Fibroblast of skin of scalp (primary cell): ENCODE measurements at regions not wholly inside any gene's neighbourhood (a gene's known extent, or its start where the extent isn't known, plus 50 kb on each side); places are given as distances from the start of the nearest gene placed in this dataset.

ENCODE experiments used
- DNase-seq: peaks from one replicate; pipeline ENCODE4 v3.0.0-alpha.2; 2013

DNA sequence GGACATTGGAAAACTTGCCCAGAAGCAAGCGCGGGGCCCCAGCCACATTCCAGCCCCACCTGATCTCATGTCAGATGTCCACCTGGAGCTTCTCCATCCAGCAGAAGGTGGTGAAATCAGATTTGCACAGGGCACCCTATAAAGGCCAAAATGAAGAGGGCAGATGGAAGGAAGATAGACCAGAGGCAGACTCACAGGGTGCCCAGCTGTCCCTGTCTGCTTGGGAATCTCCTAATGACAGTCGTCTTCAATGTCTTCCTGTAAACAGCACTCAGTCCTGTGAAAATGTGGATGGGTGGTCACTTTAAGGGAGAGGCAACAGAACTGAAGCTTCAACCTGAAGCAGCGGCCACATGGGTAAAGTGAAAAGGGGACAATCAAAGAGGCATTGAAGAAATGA is 607.5 kb downstream of the IRX1 start:
- DNase-seq, result no peak

DNA sequence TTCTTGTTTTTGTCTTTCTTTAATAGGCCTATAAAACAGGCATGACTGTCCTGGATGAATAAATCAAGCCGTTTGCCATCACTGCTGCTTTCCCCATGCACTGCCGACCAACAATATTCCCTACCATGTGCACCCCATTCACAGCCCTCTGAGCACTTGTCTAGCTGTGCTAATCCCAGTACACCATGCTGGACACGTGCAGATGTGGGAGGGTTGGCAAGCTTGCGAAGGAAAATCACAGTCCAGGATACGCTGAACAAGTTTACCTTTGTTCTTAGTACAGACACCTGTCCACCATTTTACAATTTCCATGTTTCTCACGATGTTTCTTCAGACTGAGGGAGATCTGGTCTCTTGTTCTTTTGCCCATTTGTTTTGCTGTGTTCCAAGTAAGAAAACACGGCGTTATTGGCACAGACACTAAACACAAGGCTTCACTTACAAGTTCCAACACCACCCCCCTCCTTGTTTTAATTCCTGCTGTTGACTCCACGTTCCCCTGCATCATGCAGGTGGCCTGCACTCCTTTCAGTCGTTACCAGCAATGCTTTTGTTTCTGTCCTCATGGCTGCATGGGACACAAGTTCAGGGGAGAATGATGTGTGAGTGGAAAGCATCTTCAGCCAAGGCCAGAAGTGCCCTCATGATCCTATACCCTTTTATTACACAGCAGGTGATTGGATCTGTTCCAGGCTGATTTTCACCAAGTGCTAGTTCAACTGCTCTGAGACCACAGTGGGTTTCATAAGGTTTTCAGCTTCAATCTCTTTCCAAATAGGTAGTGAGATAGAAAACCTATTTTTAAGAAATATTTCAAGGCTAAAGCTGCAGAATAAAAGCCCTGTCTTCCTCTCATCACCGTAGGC is 608.9 kb downstream of the IRX1 start:
- no peak for DNase-seq

GRCh38 chr5:4205398-4205797 is 609.8 kb downstream of the IRX1 start:
- peak; percentile 77 for DNase-seq

- no peak for DNase-seq
Measured at GRCh38 chr5:4206127-4206526, 610.5 kb downstream of the IRX1 start.

- no peak for DNase-seq
Measured at GRCh38 chr5:4207486-4207885, 611.9 kb downstream of the IRX1 start.

DNA sequence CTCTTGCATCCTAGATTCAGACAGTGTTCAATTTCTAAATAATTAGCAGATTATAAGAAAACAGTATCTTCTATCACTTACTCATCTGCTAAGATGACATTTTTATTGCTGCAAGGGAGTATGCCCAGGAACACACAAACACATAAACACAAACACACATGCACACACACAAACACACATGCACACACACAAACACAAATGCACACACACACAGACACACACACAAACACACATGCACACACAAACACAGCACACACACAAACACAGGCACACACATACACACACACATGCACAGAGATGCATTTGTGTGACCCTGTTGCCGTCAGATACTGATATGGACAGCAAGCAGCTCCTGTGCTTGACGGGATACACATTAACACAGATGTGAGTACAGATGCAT is 612.9 kb downstream of the IRX1 start:
- DNase-seq, result no peak

DNA sequence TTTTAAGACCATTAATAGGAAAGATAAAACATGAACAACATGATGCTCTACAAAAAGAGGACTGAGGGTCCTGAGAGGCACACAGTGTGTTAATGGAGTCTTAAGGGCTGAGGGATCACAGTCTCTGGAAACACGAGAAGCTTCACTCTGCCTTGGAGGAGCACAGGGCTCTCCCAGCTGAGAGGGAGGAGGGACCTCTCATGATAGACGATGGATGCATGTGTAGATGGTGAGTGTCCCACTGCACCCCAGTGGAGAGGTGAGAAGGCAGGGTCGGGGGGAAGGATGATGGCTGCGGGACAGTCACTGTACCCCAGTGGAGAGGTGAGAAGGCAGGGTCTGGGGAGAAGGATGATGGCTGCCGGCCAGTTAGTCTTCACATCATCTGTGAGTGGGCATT is 613.4 kb downstream of the IRX1 start:
- no peak for DNase-seq

DNA sequence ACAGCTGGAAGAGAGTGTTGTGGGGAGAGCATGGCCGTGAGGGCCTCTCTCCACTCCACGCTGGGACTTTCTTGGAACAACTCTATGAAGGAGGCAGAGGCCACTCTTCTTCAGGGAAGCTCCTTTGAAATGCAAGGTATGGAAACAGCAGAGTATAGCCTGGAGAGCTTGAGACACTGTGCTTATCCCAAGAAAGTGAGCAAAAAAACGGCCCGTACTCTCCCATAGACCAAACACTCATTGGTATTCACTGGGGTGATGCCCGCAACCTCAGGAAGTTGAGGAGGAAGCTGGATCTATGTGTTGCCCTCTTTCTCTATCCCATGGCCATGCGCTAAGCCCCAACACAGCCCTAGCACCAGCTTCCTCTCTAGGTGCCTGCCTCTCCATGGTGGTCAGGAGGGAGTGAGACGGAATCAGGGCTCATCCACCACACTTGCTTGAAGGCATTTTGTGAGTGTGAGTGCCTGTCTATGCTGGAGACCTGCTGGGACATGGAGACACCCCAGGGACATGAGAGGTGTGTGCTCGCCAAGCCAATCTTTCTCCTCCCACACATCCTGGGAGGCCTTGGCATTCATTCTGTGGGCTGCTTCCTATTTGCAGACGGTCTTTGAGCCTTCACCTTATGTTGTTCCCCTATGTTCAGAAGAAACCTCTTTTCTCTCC is 616.6 kb downstream of the IRX1 start:
- no peak for DNase-seq

GRCh38 chr5:4212981-4213819 is 617.6 kb downstream of the IRX1 start:
- DNase-seq, result no peak

- no peak for DNase-seq
Measured at GRCh38 chr5:4215143-4215542, 619.5 kb downstream of the IRX1 start.

DNA sequence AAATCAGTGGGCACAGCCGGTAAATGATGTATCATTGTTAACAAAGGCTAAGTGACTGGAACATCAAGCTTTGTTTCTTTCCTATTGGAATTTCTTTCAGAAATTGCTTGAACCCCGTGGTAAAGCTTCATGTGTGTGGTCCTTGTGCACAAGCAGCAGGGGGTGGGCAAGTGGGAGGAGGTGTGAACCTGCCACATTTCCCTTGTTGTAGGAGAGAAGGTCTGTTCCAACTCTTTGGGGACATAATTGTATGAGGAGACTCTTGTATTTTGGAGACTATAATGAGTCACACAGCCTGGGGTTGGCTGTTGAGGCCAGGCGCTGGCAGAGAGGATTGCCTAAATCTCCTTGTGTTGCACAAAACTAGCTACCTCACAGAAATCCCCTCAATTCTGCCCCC is 620.5 kb downstream of the IRX1 start:
- no peak for DNase-seq

- DNase-seq, result no peak
Measured at GRCh38 chr5:4220016-4220415, 624.4 kb downstream of the IRX1 start.

GRCh38 chr5:4221048-4221447 is 625.4 kb downstream of the IRX1 start:
- no peak for DNase-seq

DNA sequence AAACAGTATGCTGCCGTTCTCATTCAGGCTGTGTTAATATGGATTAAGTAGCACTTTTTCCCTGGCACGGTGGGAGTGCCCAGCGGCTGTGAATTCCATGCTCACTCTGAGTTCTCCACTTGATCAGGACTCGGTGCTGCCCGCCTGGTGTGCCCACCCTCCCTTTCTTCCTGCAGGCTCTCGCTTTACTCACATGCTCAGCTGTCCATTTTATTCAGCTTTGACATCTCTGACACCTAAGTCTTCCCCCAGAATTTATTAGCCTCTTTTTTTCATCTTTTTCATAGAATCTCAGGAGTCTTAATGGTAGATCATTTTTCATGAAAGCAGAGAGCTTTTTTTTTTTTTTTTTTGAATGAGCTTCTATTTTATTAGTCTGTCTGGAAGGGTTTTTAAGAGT is 626.5 kb downstream of the IRX1 start:
- DNase-seq, result no peak

- no peak for DNase-seq
Measured at GRCh38 chr5:4222821-4223220, 627.2 kb downstream of the IRX1 start.

DNA sequence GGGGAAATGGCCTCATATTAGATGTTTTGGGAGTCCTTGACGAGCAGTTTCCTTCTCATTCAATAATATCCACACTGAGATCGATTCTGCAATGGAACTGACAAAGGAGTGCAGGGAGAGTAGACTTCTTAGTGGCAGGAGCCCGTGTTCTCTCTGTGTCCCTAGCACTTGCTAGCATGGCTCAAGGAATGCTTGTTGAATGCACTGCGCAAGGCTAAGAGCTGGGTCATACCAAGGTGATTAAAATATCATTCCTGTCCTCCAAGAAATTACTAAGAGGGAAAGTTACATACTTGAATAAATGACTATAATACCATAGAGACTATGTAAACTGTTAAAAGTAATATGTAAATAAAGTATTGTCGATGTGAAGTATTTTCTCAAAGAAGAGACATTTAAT is 630.1 kb downstream of the IRX1 start:
- DNase-seq, result no peak

- DNase-seq, result no peak
Measured at GRCh38 chr5:4226565-4226964, 630.9 kb downstream of the IRX1 start.

- no peak for DNase-seq
Measured at GRCh38 chr5:4228708-4229107, 633.1 kb downstream of the IRX1 start.

DNA sequence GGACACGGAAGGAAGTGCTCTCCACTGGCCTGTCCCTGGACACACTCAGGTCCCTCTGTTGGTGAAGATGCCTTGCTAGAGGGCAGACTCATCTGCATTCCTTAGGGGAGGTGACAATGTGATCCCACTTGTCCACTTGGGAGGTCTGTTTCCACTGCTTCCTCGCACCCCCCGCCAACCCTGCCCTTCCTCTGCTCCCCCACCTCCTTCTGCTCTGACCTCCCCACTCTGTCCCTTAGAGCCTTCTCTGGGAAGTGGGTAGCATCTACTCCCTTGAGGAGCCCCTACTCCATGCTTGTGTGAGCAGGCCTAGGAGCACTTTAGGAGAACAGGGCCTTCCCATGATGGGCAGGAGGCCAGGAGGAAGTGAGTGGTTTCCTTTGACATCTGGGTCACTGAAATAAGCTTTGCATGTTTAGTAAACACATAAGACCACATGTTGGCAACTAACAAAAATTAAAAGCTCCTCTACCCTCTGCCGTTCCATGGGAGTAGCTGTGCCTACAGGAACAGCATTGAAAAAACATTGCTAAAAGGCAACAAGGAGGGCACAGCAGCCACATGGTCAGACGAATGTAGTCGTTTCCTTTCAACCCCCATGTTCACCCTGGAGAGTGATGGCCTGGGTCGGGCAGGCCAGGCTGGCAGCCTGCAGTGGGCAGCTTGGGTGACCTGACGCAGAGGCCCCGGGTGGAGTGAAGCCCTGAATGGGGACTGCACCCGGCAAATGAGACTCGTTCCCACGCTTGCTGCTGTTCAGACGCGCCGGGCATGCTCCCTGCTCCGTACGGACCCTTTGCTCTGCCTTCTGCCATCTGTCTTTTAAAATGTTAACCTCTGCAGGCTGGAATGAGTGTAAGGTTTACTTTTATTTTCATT is 634.0 kb downstream of the IRX1 start:
- no peak for DNase-seq

- DNase-seq, result no peak
Measured at GRCh38 chr5:4230471-4230785, 634.8 kb downstream of the IRX1 start.

- no peak for DNase-seq
Measured at GRCh38 chr5:4230786-4231641, 635.4 kb downstream of the IRX1 start.

- DNase-seq, result no peak
Measured at GRCh38 chr5:4232084-4232483, 636.5 kb downstream of the IRX1 start.
